ENCODE measurements at regions not wholly inside any gene's neighbourhood (a gene's known extent, or its start where the extent isn't known, plus 50 kb on each side); places are given as distances from the start of the nearest gene placed in this dataset.

- DNase-seq (ENCODE audit: low read depth in 1 of 2, low spot score in 1 of 2): no peak
- TF ChIP-seq REST (IDR thresholded peaks at IDR 0.05; ENCODE audit: insufficient replicate concordance, low read depth) (no peak), SPI1 (IDR thresholded peaks at IDR 0.05; ENCODE audit: borderline replicate concordance, low read depth) (no peak), GABPA (IDR thresholded peaks at IDR 0.05; ENCODE audit: low read depth) (no peak), CTCF (IDR thresholded peaks at IDR 0.05; ENCODE audit: insufficient read depth, low read length) (no peak), POLR2AphosphoS5 (IDR thresholded peaks at IDR 0.05; ENCODE audit: low read depth) (no peak)
- no peak overlapping the region for H3K27ac ChIP-seq (replicated peaks)
- H3K4me3 ChIP-seq (replicated peaks; ENCODE audit: insufficient read depth, low read length): no peak overlapping the region
- H3K27me3 ChIP-seq (ENCODE audit: insufficient read depth, poor library complexity, severe bottlenecking): no peaks in the 10 kb centered on the region
These were observed 1222.4 kb upstream of the AGA start for GRCh38 chr4:178664621-178665020.

GRCh38 chr4:178665916-178666315 is 1223.7 kb upstream of the AGA start:
- TF ChIP-seq GABPA (IDR thresholded peaks at IDR 0.05; ENCODE audit: low read depth) (no peak), REST (IDR thresholded peaks at IDR 0.05; ENCODE audit: insufficient replicate concordance, low read depth) (no peak), SPI1 (IDR thresholded peaks at IDR 0.05; ENCODE audit: borderline replicate concordance, low read depth) (no peak), CTCF (IDR thresholded peaks at IDR 0.05; ENCODE audit: insufficient read depth, low read length) (no peak), POLR2AphosphoS5 (IDR thresholded peaks at IDR 0.05; ENCODE audit: low read depth) (no peak)
- Histone ChIP-seq H3K27me3 (ENCODE audit: insufficient read depth, poor library complexity, severe bottlenecking) (no peaks in the 10 kb centered on the region), H3K27ac (replicated peaks) (no peak overlapping the region), H3K4me3 (replicated peaks; ENCODE audit: insufficient read depth, low read length) (no peak overlapping the region)
- no peak for DNase-seq (ENCODE audit: low read depth in 1 of 2, low spot score in 1 of 2)

- TF ChIP-seq SPI1 (IDR thresholded peaks at IDR 0.05; ENCODE audit: borderline replicate concordance, low read depth) (no peak), GABPA (IDR thresholded peaks at IDR 0.05; ENCODE audit: low read depth) (no peak), CTCF (IDR thresholded peaks at IDR 0.05; ENCODE audit: insufficient read depth, low read length) (no peak), REST (IDR thresholded peaks at IDR 0.05; ENCODE audit: insufficient replicate concordance, low read depth) (no peak), POLR2AphosphoS5 (IDR thresholded peaks at IDR 0.05; ENCODE audit: low read depth) (no peak)
- no peaks in the 10 kb centered on the region for H3K27me3 ChIP-seq (ENCODE audit: insufficient read depth, poor library complexity, severe bottlenecking)
- no peak overlapping the region for H3K27ac ChIP-seq (replicated peaks)
- no peak for DNase-seq (ENCODE audit: low read depth in 1 of 2, low spot score in 1 of 2)
- H3K4me3 ChIP-seq (replicated peaks; ENCODE audit: insufficient read depth, low read length): no peak overlapping the region
These were observed 1229.5 kb upstream of the AGA start for GRCh38 chr4:178671766-178672165.

All from HL-60 (cell line).